GM13977 (cell line): ENCODE measurements at regions not wholly inside any gene's neighbourhood (a gene's known extent, or its start where the extent isn't known, plus 50 kb on each side); places are given as distances from the start of the nearest gene placed in this dataset.

ENCODE experiments used
- DNase-seq: peaks from one replicate; pipeline ENCODE4 v3.0.0; 2012; ENCODE audit warnings: low spot score
- CTCF ChIP-seq: IDR thresholded peaks from 2 replicates; pipeline ENCODE4 v1.5.1; 2012; ENCODE audit warnings: mild to moderate bottlenecking, control low read depth; ENCODE audit not compliant: insufficient read depth; ENCODE audit errors: extremely low read depth, missing control alignments
- in situ Hi-C: fragments of 300-500 bp; cut with MboI; formaldehyde crosslinking; loops from one replicate; pipeline ENCODE4 v1.12.0; 2022; ENCODE audit warnings: low sequenced_read_pairs, low pct_unique_long_range_greater_than_20kb, mixed read lengths, inconsistent platforms; ENCODE audit not compliant: unreplicated experiment

GRCh38 chr3:135760581-135760980 lies 204.9 kb upstream of the PPP2R3A start:
- no peak for DNase-seq
- in situ Hi-C loops, result no loop called here
- no peak for TF ChIP-seq CTCF

- in situ Hi-C loops, result no loop called here
- no peak for TF ChIP-seq CTCF
- no peak for DNase-seq
Observed at GRCh38 chr3:135762188-135762856, 203.2 kb upstream of the PPP2R3A start.

- DNase-seq, result no peak
- in situ Hi-C loops, result no loop called here
- TF ChIP-seq CTCF, result no peak
Observed at GRCh38 chr3:135766115-135766514, 199.4 kb upstream of the PPP2R3A start.

- TF ChIP-seq CTCF, result no peak
- DNase-seq, result no peak
- in situ Hi-C loops, result no loop called here
Observed at GRCh38 chr3:135771760-135772159, 193.8 kb upstream of the PPP2R3A start.

- in situ Hi-C loops, result no loop called here
- TF ChIP-seq CTCF, result no peak
- DNase-seq, result no peak
Observed at GRCh38 chr3:135779024-135779423, 186.5 kb upstream of the PPP2R3A start.

- DNase-seq, result no peak
- in situ Hi-C loops, result no loop called here
- no peak for TF ChIP-seq CTCF
Observed at GRCh38 chr3:135779590-135780235, 185.8 kb upstream of the PPP2R3A start.
